Panc1 (cell line): ENCODE measurements at regions not wholly inside any gene's neighbourhood (a gene's known extent, or its start where the extent isn't known, plus 50 kb on each side); places are given as distances from the start of the nearest gene placed in this dataset.

Experiments used
- ATAC-seq: fragments of 200-7000 bp; cut with Tn5 transposase; 2 replicates; pipeline ENCODE4 v1.9.1; 2020; ENCODE audit warnings: mild to moderate bottlenecking, moderate library complexity
- BruUV-seq: library from RNA; stranded (reverse); fragments of 400-500 nt; replicated peaks from 2 replicates; lab custom pipeline; 2021; lab: Mats Ljungman, UMichigan
- CTCF ChIA-PET: fragments of 300-600 bp; sonication (Branson Sonifier 250); formaldehyde crosslinking; loops from one replicate; lab custom pipeline; 2022; ENCODE audit warnings: antibody characterized with exemption; lab: Charles Lee
- POLR2A ChIA-PET: fragments of 300-600 bp; sonication (Branson Sonifier 250); formaldehyde crosslinking; loops from one replicate; lab custom pipeline; 2022; ENCODE audit warnings: antibody characterized with exemption; lab: Charles Lee
- DNase-seq: peaks from one replicate; pipeline ENCODE4 v3.0.0-alpha.2; 2010; ENCODE audit warnings: low read depth, low spot score
- H3K27ac ChIP-seq: 2 replicates; pipeline ENCODE4 v1.5.1; 2011; ENCODE audit warnings: mild to moderate bottlenecking, low read length, inconsistent platforms
- H3K27me3 ChIP-seq: fragments of 200-500 bp; sonication (Bioruptor generic); 2 replicates; pipeline ENCODE4 v1.6.0; 2014; ENCODE audit warnings: low read length, inconsistent platforms; ENCODE audit not compliant: control insufficient read depth, insufficient read depth
- H3K36me3 ChIP-seq: fragments of 200-500 bp; sonication (Bioruptor generic); 2 replicates; pipeline ENCODE4 v1.5.1; 2014; ENCODE audit warnings: inconsistent platforms, mild to moderate bottlenecking, low read length, moderate library complexity; ENCODE audit not compliant: control insufficient read depth, insufficient read depth
- H3K4me1 ChIP-seq: 2 replicates; pipeline ENCODE4 v1.5.1; 2011; ENCODE audit warnings: inconsistent platforms, mild to moderate bottlenecking, low read length, moderate library complexity; ENCODE audit not compliant: control insufficient read depth, insufficient read depth
- H3K4me3 ChIP-seq, 2 experiments: 2 replicates each; pipeline ENCODE4 v1.5.1; 2011 to 2012; ENCODE audit warnings: low read depth in 2 of 2, low read length in 2 of 2, mild to moderate bottlenecking in 2 of 2, inconsistent platforms in 1 of 2, moderate library complexity in 1 of 2
- H3K9me3 ChIP-seq: fragments of 200-500 bp; sonication (Bioruptor generic); 2 replicates; pipeline ENCODE4 v1.5.1; 2014; ENCODE audit warnings: low read depth, mild to moderate bottlenecking, inconsistent platforms, low read length, moderate library complexity; ENCODE audit not compliant: control insufficient read depth, insufficient read depth
- CTCF ChIP-seq: fragments of 450-650 bp; IDR thresholded peaks from 2 replicates; pipeline ENCODE4 v1.5.1; 2017; ENCODE audit warnings: mild to moderate bottlenecking
- POLR2AphosphoS5 ChIP-seq: IDR thresholded peaks from 2 replicates; pipeline ENCODE4 v1.6.1; 2012; ENCODE audit warnings: mild to moderate bottlenecking, low read depth, low read length, moderate library complexity
- REST ChIP-seq, 2 experiments: IDR thresholded peaks; 2 replicates each; pipeline ENCODE4 v1.6.1; 2011 to 2012; ENCODE audit warnings: low read depth in 2 of 2, control low read depth in 1 of 2, low read length in 1 of 2, mild to moderate bottlenecking in 1 of 2, moderate library complexity in 1 of 2; ENCODE audit not compliant: insufficient read depth in 1 of 2
- SIN3A ChIP-seq: IDR thresholded peaks from 2 replicates; pipeline ENCODE4 v1.6.1; 2012; ENCODE audit warnings: low read depth, mild to moderate bottlenecking, low read length, moderate library complexity, borderline replicate concordance; ENCODE audit not compliant: insufficient read depth
- TCF7L2 ChIP-seq: IDR thresholded peaks from 2 replicates; pipeline ENCODE4 v1.6.1; 2011; ENCODE audit warnings: mild to moderate bottlenecking, low read depth, low read length, inconsistent platforms
- in situ Hi-C: cut with HindIII; loops from 2 replicates; pipeline ENCODE4 v1.10.0; 2016; ENCODE audit warnings: low sequenced_read_pairs, low pct_unique_long_range_greater_than_20kb
- intact Hi-C: fragments of 100-400 bp; cut with micrococcal nuclease; formaldehyde crosslinking; loops from one replicate; pipeline ENCODE4 v1.10.0; 2022; ENCODE audit not compliant: unreplicated experiment

- ChIA-PET POLR2A (no interaction called here), CTCF (no interaction called here)
- intact Hi-C loops = no loop called here
- BruUV-seq = no TSS peak
- Histone ChIP-seq H3K27ac (no peak overlapping the region), H3K4me3 (no peak overlapping the region), H3K36me3 (no peaks in the 10 kb centered on the region), H3K9me3 (no peaks in the 10 kb centered on the region), H3K4me1 (no peaks in the 10 kb centered on the region), H3K27me3 (no peaks in the 10 kb centered on the region)
- no peak for TF ChIP-seq POLR2AphosphoS5
- no peak for TF ChIP-seq REST (IDR thresholded peaks at IDR 0.05; ENCODE audit: insufficient read depth in 1 of 2, low read depth in 2 of 2, low read length in 1 of 2)
- TF ChIP-seq CTCF = no peak
- TF ChIP-seq TCF7L2 = no peak
- no peak for TF ChIP-seq SIN3A
- ATAC-seq (no peak), DNase-seq (no peak)
- in situ Hi-C loops = no loop called here
These were observed 174.0 kb upstream of the IL12B start for GRCh38 chr5:159504106-159504856.

GRCh38 chr5:159504857-159505304, 174.6 kb upstream of the IL12B start:
- in situ Hi-C loops = no loop called here
- no peak for TF ChIP-seq SIN3A
- no peak for TF ChIP-seq POLR2AphosphoS5
- TF ChIP-seq REST (IDR thresholded peaks at IDR 0.05; ENCODE audit: insufficient read depth in 1 of 2, low read depth in 2 of 2, low read length in 1 of 2) = no peak
- no peak for TF ChIP-seq TCF7L2
- no peak for TF ChIP-seq CTCF

More at GRCh38 chr5:159504857-159505304, 174.6 kb upstream of the IL12B start:
- Histone ChIP-seq H3K4me1 (no peaks in the 10 kb centered on the region), H3K27me3 (no peaks in the 10 kb centered on the region), H3K9me3 (no peaks in the 10 kb centered on the region), H3K36me3 (no peaks in the 10 kb centered on the region), H3K27ac (no peak overlapping the region), H3K4me3 (no peak overlapping the region)
- CTCF ChIA-PET = no interaction called here
- peak; percentile 72 for ATAC-seq
- POLR2A ChIA-PET = interaction anchor here (0.6 kb wide), 1 partner anchor 917 kb away, joined by 3 read pairs; the partner anchor contains the start of gene PTTG1
- BruUV-seq = no TSS peak
- intact Hi-C loops = no loop called here
- DNase-seq = no peak
